Ishikawa (cell line): ENCODE measurements at regions not wholly inside any gene's neighbourhood (a gene's known extent, or its start where the extent isn't known, plus 50 kb on each side); places are given as distances from the start of the nearest gene placed in this dataset.

Source experiments
- CEBPB ChIP-seq: IDR thresholded peaks from 2 replicates; pipeline ENCODE4 v1.6.1; 2012
- CREB1 ChIP-seq: IDR thresholded peaks from 2 replicates; pipeline ENCODE4 v1.6.1; 2012; ENCODE audit warnings: low read depth
- EGR1 ChIP-seq: IDR thresholded peaks from 2 replicates; pipeline ENCODE4 v1.6.1; 2012
- EP300 ChIP-seq: IDR thresholded peaks from 2 replicates; pipeline ENCODE4 v1.6.1; 2012; ENCODE audit warnings: borderline replicate concordance
- FOXM1 ChIP-seq: IDR thresholded peaks from 2 replicates; pipeline ENCODE4 v1.6.1; 2012; ENCODE audit warnings: low read depth, borderline replicate concordance
- MAX ChIP-seq: IDR thresholded peaks from 2 replicates; pipeline ENCODE4 v1.6.1; 2012
- NFIC ChIP-seq: IDR thresholded peaks from 2 replicates; pipeline ENCODE4 v1.6.1; 2012
- RAD21 ChIP-seq: IDR thresholded peaks from 2 replicates; pipeline ENCODE4 v1.6.1; 2012; ENCODE audit warnings: low read depth
- TAF1 ChIP-seq: IDR thresholded peaks from 2 replicates; pipeline ENCODE4 v1.6.1; 2012; ENCODE audit warnings: low read depth, mild to moderate bottlenecking
- ZBTB7A ChIP-seq: IDR thresholded peaks from 2 replicates; pipeline ENCODE4 v1.6.1; 2012; ENCODE audit warnings: low read depth
- TF ChIP-seq, protein P1 (sequence below): IDR thresholded peaks from 2 replicates; pipeline ENCODE4 v1.6.1; 2012
- TF ChIP-seq, protein P2 (sequence below): IDR thresholded peaks from 2 replicates; pipeline ENCODE4 v1.6.1; 2012; ENCODE audit warnings: low read depth, mild to moderate bottlenecking

DNA sequence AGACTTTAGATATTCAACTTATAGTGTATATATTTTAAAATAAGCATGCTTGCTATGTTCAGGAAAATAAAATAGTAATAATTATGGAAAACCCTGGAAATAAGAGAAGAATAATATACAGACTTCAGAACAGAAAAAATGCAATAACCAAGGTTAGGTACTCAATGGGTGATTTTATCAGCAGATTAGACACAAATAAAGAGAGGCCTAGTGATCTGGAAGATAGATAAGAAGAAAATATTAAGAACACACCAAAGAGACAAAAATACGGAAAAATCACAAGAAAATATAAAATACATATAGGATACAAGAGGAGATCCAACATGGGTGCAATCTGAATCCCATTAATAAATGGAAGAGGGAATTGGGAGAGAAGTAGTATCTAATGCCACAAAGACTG is 1348.5 kb upstream of the WWC1 start:
- TF ChIP-seq RAD21 (no peak), CEBPB (no peak), EP300 (no peak), MAX (no peak), CREB1 (no peak), NFIC (no peak), TAF1 (no peak), ZBTB7A (no peak), EGR1 (no peak), FOXM1 (no peak)
- TF ChIP-seq, protein P1, sequence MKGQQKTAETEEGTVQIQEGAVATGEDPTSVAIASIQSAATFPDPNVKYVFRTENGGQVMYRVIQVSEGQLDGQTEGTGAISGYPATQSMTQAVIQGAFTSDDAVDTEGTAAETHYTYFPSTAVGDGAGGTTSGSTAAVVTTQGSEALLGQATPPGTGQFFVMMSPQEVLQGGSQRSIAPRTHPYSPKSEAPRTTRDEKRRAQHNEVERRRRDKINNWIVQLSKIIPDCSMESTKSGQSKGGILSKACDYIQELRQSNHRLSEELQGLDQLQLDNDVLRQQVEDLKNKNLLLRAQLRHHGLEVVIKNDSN, result no peak
- TF ChIP-seq, protein P2, sequence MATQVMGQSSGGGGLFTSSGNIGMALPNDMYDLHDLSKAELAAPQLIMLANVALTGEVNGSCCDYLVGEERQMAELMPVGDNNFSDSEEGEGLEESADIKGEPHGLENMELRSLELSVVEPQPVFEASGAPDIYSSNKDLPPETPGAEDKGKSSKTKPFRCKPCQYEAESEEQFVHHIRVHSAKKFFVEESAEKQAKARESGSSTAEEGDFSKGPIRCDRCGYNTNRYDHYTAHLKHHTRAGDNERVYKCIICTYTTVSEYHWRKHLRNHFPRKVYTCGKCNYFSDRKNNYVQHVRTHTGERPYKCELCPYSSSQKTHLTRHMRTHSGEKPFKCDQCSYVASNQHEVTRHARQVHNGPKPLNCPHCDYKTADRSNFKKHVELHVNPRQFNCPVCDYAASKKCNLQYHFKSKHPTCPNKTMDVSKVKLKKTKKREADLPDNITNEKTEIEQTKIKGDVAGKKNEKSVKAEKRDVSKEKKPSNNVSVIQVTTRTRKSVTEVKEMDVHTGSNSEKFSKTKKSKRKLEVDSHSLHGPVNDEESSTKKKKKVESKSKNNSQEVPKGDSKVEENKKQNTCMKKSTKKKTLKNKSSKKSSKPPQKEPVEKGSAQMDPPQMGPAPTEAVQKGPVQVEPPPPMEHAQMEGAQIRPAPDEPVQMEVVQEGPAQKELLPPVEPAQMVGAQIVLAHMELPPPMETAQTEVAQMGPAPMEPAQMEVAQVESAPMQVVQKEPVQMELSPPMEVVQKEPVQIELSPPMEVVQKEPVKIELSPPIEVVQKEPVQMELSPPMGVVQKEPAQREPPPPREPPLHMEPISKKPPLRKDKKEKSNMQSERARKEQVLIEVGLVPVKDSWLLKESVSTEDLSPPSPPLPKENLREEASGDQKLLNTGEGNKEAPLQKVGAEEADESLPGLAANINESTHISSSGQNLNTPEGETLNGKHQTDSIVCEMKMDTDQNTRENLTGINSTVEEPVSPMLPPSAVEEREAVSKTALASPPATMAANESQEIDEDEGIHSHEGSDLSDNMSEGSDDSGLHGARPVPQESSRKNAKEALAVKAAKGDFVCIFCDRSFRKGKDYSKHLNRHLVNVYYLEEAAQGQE, result no peak
